GM12874 (cell line): ENCODE measurements at regions not wholly inside any gene's neighbourhood (a gene's known extent, or its start where the extent isn't known, plus 50 kb on each side); places are given as distances from the start of the nearest gene placed in this dataset.

Source experiments
- CTCF ChIP-seq: IDR thresholded peaks from 2 replicates; pipeline ENCODE4 v1.5.1; 2011; ENCODE audit warnings: low read depth, mild to moderate bottlenecking, control low read depth, low read length, moderate library complexity; ENCODE audit not compliant: insufficient read depth

- no peak for TF ChIP-seq CTCF
Observed at GRCh38 chr11:13183826-13184196, 93.8 kb upstream of the BMAL1 start.

- no peak for TF ChIP-seq CTCF
Observed at GRCh38 chr11:13184295-13184794, 93.2 kb upstream of the BMAL1 start.

- TF ChIP-seq CTCF, result no peak
Observed at GRCh38 chr11:13188179-13188578, 89.4 kb upstream of the BMAL1 start.

- no peak for TF ChIP-seq CTCF
Observed at GRCh38 chr11:13189561-13190426, 87.8 kb upstream of the BMAL1 start.

GRCh38 chr11:13193613-13194012 lies 84.0 kb upstream of the BMAL1 start:
- TF ChIP-seq CTCF, result no peak

- TF ChIP-seq CTCF, result no peak
Observed at GRCh38 chr11:13205486-13205885, 72.1 kb upstream of the BMAL1 start.

- no peak for TF ChIP-seq CTCF
Observed at GRCh38 chr11:13206086-13206640, 71.4 kb upstream of the BMAL1 start.
